Ishikawa (cell line): ENCODE measurements at regions not wholly inside any gene's neighbourhood (a gene's known extent, or its start where the extent isn't known, plus 50 kb on each side); places are given as distances from the start of the nearest gene placed in this dataset.

Experiments used
- EP300 ChIP-seq: IDR thresholded peaks from 2 replicates; pipeline ENCODE4 v1.6.1; 2012; ENCODE audit warnings: borderline replicate concordance
- MAX ChIP-seq: IDR thresholded peaks from 2 replicates; pipeline ENCODE4 v1.6.1; 2012
- NFIC ChIP-seq: IDR thresholded peaks from 2 replicates; pipeline ENCODE4 v1.6.1; 2012
- ZBTB7A ChIP-seq: IDR thresholded peaks from 2 replicates; pipeline ENCODE4 v1.6.1; 2012; ENCODE audit warnings: low read depth

DNA sequence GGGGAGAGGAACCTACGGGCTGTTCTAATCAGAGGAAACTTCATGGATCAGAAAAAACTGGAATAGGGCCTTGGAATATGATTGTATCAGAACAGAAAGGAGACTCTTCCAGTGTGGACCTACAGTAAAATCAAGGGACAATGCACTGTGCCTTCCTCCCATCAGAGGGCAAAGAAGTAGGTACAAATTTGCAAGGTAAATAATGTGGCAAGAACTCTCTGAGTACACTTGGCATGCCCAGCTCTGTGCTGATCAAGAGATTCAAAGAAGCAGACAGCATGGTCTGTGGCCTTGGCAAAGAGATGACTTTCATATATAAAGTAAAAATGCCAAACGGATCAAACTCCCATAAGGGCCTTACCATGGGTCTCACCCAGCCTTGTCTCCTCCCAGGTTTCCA is 242.6 kb upstream of the OSR1 start:
- TF ChIP-seq NFIC: no peak
- no peak for TF ChIP-seq EP300
- TF ChIP-seq MAX: no peak
- TF ChIP-seq ZBTB7A: no peak
